ENCODE measurements at regions not wholly inside any gene's neighbourhood (a gene's known extent, or its start where the extent isn't known, plus 50 kb on each side); places are given as distances from the start of the nearest gene placed in this dataset.

- TF ChIP-seq CTCF (IDR thresholded peaks at IDR 0.05), result no peak
- TF ChIP-seq POLR2AphosphoS5 (IDR thresholded peaks at IDR 0.05; ENCODE audit: insufficient read depth in 1 of 2, low read depth in 1 of 2), result no peak
- TF ChIP-seq POLR2A (IDR thresholded peaks at IDR 0.05), result no peak
- Histone ChIP-seq H3K27ac (no peak overlapping the region), H3K27me3 (no peaks in the 10 kb centered on the region), H3K9me3 (no peaks in the 10 kb centered on the region), H3K4me1 (no peaks in the 10 kb centered on the region), H3K4me3 (no peak overlapping the region), H3K36me3 (no peaks in the 10 kb centered on the region)
- no peak for DNase-seq (ENCODE audit: extremely low spot score in 2 of 2)
- intact Hi-C loops (cut with DNase I), result no loop called here
Observed at GRCh38 chr20:24109537-24109936, 121.0 kb upstream of the GGTLC1 start.

DNA sequence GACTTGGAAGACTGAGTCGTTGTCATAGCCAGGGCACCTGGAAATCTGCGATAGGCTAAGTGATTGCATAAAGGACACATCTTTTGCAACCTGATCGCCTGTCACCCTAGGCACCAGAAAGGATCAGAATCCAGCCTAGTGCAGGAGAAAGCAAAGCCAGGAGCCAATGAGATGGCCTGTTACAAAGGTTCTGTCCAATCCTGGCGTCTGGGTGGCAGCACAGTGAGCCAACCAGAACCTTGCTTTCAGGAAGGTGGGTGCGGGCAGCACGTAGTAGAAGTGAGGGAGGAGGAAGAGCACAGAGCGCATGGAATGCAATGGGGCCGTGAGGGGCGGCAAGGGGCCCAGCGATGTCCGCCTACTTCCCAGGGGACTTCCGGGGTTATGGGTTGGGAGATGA lies 120.4 kb upstream of the GGTLC1 start:
- Histone ChIP-seq H3K4me3 (no peak overlapping the region), H3K4me1 (no peaks in the 10 kb centered on the region), H3K9me3 (no peaks in the 10 kb centered on the region), H3K36me3 (no peaks in the 10 kb centered on the region), H3K27ac (no peak overlapping the region), H3K27me3 (no peaks in the 10 kb centered on the region)
- no peak for DNase-seq (ENCODE audit: extremely low spot score in 2 of 2)
- intact Hi-C loops (cut with DNase I), result no loop called here
- TF ChIP-seq CTCF (IDR thresholded peaks at IDR 0.05), result no peak
- no peak for TF ChIP-seq POLR2A (IDR thresholded peaks at IDR 0.05)
- TF ChIP-seq POLR2AphosphoS5 (IDR thresholded peaks at IDR 0.05; ENCODE audit: insufficient read depth in 1 of 2, low read depth in 1 of 2), result no peak

GRCh38 chr20:24108581-24108980 lies 120.0 kb upstream of the GGTLC1 start:
- no peaks in the 10 kb centered on the region for H3K36me3 ChIP-seq
- H3K27me3 ChIP-seq, result no peaks in the 10 kb centered on the region
- intact Hi-C loops (cut with DNase I), result no loop called here
- no peaks in the 10 kb centered on the region for H3K9me3 ChIP-seq
- DNase-seq (ENCODE audit: extremely low spot score in 2 of 2), result no peak
- H3K4me1 ChIP-seq, result no peaks in the 10 kb centered on the region
- no peak overlapping the region for H3K4me3 ChIP-seq
- TF ChIP-seq POLR2AphosphoS5 (IDR thresholded peaks at IDR 0.05; ENCODE audit: insufficient read depth in 1 of 2, low read depth in 1 of 2), result no peak
- TF ChIP-seq CTCF (IDR thresholded peaks at IDR 0.05), result no peak
- no peak for TF ChIP-seq POLR2A (IDR thresholded peaks at IDR 0.05)
- no peak overlapping the region for H3K27ac ChIP-seq

DNA sequence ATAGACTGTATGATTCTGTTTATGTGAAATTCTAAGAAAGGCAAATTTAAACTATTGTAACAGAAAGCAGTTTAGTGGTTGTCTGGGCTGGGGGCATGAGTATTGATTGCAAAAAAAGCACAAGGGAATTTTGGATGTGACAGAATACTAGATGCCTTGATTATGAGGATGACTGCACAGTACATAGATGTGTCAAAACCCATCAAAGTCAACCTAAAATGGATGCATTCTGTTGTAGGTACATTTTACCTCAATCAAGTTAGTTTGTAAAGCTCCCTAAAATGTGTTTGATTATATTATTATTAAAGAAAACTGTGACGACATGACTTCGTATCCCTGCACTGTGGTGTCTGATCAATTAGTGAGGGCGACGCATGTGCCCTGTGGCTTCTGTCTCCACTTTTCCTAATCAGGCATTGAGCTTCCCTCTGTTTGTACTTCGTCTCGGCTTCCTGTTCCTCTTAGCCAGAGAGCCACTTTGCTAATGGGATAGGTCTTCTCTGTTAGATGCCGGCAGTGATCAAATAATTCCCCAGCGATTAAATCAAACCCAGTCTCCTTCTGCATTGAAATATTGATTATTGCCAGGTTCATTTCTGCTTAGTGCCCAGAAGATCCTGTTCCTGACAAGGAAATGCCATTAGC lies 118.3 kb upstream of the GGTLC1 start:
- no peaks in the 10 kb centered on the region for H3K9me3 ChIP-seq

More for the DNA sequence above, 118.3 kb upstream of the GGTLC1 start:
- no peak overlapping the region for H3K4me3 ChIP-seq
- intact Hi-C loops (cut with DNase I), result no loop called here
- no peaks in the 10 kb centered on the region for H3K36me3 ChIP-seq
- no peaks in the 10 kb centered on the region for H3K4me1 ChIP-seq
- no peaks in the 10 kb centered on the region for H3K27me3 ChIP-seq
- no peak overlapping the region for H3K27ac ChIP-seq
- TF ChIP-seq POLR2A (IDR thresholded peaks at IDR 0.05) (no peak), CTCF (IDR thresholded peaks at IDR 0.05) (no peak), POLR2AphosphoS5 (IDR thresholded peaks at IDR 0.05; ENCODE audit: insufficient read depth in 1 of 2, low read depth in 1 of 2) (no peak)
- DNase-seq (ENCODE audit: extremely low spot score in 2 of 2), result no peak

Data from vagina (tissue), 2 donors.